NB4 (cell line): ENCODE measurements at regions not wholly inside any gene's neighbourhood (a gene's known extent, or its start where the extent isn't known, plus 50 kb on each side); places are given as distances from the start of the nearest gene placed in this dataset.

Experiments
- DNase-seq: peaks from one replicate; pipeline ENCODE4 v3.0.0; 2010; ENCODE audit warnings: low read depth
- H3K4me3 ChIP-seq: one replicate; pipeline ENCODE4 v1.5.1; 2011; ENCODE audit warnings: mild to moderate bottlenecking, low read depth, low read length, moderate library complexity
- MYC ChIP-seq: IDR thresholded peaks from 2 replicates; pipeline ENCODE4 v1.6.1; 2011; ENCODE audit warnings: low read depth, low read length
- POLR2A ChIP-seq: IDR thresholded peaks from 2 replicates; pipeline ENCODE4 v1.6.1; 2011; ENCODE audit warnings: mild to moderate bottlenecking; ENCODE audit not compliant: insufficient read length; ENCODE audit errors: extremely low read depth
- TF ChIP-seq, protein P1 (sequence below): IDR thresholded peaks from one replicate; pipeline ENCODE4 v1.5.1; 2012; ENCODE audit warnings: low read depth, low read length
- TF ChIP-seq, protein P2 (sequence below): IDR thresholded peaks from 2 replicates; pipeline ENCODE4 v1.6.1; 2011; ENCODE audit warnings: low read depth, low read length

DNA sequence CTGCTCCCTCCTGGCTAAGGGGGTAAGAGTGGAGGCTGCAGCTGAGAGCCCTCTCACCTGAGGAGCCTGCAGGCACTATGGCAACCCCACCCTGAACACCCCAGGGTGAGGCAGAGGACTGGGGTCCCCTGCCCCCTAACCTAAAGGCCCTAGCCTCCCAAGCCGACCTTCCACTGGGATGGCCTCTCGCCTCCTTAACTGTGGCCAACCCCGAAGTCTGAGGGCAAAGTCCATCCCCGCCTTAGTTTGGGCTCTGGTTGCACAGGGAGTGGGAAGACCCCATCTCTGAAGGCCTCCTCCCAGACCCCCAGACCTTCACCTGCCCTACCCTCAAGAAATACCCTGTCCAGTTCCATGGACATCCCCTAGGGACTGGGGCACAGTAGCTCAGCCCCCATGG is 100.6 kb upstream of the PRR23E start:
- TF ChIP-seq MYC = no peak
- TF ChIP-seq, protein P1, sequence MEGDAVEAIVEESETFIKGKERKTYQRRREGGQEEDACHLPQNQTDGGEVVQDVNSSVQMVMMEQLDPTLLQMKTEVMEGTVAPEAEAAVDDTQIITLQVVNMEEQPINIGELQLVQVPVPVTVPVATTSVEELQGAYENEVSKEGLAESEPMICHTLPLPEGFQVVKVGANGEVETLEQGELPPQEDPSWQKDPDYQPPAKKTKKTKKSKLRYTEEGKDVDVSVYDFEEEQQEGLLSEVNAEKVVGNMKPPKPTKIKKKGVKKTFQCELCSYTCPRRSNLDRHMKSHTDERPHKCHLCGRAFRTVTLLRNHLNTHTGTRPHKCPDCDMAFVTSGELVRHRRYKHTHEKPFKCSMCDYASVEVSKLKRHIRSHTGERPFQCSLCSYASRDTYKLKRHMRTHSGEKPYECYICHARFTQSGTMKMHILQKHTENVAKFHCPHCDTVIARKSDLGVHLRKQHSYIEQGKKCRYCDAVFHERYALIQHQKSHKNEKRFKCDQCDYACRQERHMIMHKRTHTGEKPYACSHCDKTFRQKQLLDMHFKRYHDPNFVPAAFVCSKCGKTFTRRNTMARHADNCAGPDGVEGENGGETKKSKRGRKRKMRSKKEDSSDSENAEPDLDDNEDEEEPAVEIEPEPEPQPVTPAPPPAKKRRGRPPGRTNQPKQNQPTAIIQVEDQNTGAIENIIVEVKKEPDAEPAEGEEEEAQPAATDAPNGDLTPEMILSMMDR = no peak
- TF ChIP-seq, protein P2, sequence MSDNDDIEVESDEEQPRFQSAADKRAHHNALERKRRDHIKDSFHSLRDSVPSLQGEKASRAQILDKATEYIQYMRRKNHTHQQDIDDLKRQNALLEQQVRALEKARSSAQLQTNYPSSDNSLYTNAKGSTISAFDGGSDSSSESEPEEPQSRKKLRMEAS = no peak
- H3K4me3 ChIP-seq = no peak overlapping the region
- no peak for DNase-seq

DNA sequence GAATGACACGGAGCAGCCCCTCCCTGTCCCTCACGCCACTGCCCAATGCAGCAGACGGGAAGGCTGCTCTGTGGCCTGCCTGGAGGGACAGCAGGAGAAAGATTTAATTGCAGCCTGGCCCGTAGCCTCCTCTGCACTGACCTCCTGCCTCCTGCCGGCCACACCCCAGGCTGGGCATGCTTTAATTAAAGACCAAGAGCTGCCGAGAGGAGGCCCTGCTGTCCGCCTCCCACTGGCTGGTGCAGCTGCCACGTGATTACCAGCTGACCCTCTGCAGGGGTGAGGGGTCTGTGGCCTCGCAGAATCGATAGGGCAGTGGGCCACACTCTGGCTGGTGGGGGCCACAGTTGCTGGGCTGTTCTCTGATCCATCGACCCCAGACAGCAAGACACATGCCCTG is 100.2 kb upstream of the PRR23E start:
- TF ChIP-seq, protein P2 = no peak
- TF ChIP-seq MYC (no peak), POLR2A (no peak)
- TF ChIP-seq, protein P1 = no peak
- H3K4me3 ChIP-seq = no peak overlapping the region

DNA sequence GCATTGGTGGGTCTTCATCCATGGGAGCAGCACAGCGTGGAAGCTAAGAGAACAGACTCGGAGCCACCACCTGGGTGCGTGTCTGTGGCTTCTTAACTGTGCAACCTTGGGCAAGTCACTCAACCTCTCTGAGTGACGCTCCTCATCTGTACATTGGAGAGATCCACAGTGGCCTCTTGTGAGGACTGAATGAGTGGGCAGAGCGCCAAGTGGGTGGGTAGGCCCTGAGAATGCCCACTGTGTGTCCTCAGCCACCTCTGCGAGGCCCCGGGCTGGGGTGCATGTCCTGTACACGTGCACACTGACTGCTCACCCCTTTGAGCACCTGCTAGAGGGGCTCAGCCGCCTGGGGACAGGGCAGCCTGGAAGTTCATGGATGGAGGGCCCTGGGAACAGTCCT is 99.6 kb upstream of the PRR23E start:
- TF ChIP-seq, protein P1 = no peak
- TF ChIP-seq MYC = no peak
- no peak for TF ChIP-seq POLR2A
- TF ChIP-seq, protein P2 = no peak
- DNase-seq = no peak
- no peak overlapping the region for H3K4me3 ChIP-seq

More for the DNA sequence above, 100.2 kb upstream of the PRR23E start:
- no peak for DNase-seq

DNA sequence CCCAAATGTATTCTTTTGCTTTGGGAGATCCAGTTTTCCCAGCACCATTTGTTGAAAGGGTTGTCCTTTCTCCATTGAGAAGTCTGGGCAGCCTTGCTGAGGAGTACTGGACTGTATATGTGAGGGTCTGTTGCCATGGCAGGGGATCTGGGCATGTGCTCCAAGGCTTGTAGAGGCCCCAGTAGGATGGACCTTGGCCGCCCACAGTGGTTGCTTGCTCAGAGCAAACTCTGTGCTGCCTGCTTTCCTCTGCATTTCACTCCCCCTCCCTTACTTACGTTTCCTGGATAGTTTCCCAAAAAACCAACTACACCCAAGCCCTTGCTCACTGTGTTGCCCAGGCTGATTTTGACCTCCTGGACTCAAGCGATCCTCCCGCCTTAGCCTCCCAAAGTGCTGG is 97.2 kb upstream of the PRR23E start:
- TF ChIP-seq, protein P2 = no peak
- TF ChIP-seq MYC (no peak), POLR2A (no peak)
- TF ChIP-seq, protein P1 = no peak

DNA sequence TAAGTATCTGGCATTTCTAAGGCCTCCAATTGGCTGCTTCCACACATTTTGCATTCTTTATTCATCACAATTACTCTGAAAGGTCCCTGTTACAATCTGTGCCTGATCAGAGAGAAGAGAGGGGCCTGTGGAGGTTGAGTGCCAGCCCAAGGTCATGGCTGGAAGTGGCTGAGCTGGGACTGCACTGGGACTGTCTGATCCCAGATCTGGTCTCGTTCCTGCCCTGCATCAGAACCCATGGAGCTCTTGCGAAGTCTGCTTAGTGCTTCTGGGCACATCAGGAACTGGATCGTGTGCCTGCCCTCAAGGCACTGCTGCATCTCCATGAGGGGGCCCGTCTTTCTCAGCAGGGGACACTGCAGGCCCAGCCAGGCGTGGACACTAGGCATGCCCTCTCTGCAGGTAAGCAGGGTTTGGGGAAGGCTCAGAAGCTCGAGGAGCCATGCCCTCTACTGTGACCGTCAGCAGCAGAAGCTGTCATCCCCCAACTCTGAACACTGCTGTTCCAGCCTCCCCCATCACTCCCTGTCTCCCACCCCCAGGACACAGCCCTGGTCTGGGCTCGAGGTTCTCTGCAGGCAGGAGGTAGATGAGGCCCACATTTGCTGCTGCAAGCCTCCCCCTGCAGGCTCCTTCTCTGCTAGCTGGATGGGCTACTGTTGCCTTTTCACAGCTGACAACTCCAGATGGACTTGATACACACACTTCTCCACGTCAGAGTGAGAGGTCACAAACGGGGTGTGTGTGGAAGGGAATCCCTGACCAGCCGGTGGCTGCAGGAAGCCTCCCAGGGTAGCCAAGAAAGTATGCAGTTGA is 96.5 kb upstream of the PRR23E start:
- TF ChIP-seq, protein P1 = no peak
- TF ChIP-seq, protein P2 = no peak
- no peak for TF ChIP-seq MYC
- TF ChIP-seq POLR2A = no peak
- DNase-seq = no peak
- no peak overlapping the region for H3K4me3 ChIP-seq

More for the DNA sequence above, 97.2 kb upstream of the PRR23E start:
- DNase-seq = no peak
- H3K4me3 ChIP-seq = no peak overlapping the region
